GM21825 (cell line): ENCODE measurements at regions not wholly inside any gene's neighbourhood (a gene's known extent, or its start where the extent isn't known, plus 50 kb on each side); places are given as distances from the start of the nearest gene placed in this dataset.

ENCODE experiments used
- ATAC-seq: cut with Tn5 transposase; IDR thresholded peaks from one replicate; pipeline ENCODE4 v1.9.1; 2021; ENCODE audit warnings: mild to moderate bottlenecking, moderate library complexity; ENCODE audit not compliant: unreplicated experiment

GRCh38 chr12:3931206-3931605 lies 58.0 kb upstream of the PARP11 start:
- no peak for ATAC-seq

- ATAC-seq: no peak
Observed at GRCh38 chr12:3929875-3930615, 56.8 kb upstream of the PARP11 start.

DNA sequence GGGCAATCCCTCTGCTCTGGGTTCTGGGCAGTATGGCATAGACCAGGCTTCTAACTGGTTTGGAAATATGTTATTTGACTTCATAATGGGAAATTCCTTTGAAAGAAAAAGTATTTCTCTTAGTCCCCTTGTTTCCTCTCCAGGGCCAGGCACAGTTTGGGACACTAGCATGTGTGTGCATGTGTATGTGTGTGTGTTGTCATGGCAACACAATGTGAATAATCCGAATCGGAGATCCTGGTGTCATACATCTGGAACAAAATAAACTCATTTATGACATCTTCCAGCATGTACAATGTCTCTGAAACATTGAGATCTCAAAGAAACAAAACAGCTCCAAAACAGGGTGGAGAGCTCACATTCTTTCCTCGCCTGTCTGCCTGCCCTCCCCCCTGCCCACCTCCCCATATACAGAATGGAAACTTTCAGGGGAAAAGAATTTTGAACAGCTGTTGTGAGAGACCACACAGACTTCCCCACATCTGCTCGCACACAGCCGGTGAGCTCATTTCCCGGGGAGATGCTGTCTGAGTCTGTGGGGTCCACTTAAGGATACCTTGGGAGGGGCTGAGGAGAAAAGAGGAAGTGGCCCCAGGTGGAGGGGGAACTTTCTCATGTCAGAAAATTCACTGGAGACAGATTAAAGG lies 55.5 kb upstream of the PARP11 start:
- no peak for ATAC-seq

DNA sequence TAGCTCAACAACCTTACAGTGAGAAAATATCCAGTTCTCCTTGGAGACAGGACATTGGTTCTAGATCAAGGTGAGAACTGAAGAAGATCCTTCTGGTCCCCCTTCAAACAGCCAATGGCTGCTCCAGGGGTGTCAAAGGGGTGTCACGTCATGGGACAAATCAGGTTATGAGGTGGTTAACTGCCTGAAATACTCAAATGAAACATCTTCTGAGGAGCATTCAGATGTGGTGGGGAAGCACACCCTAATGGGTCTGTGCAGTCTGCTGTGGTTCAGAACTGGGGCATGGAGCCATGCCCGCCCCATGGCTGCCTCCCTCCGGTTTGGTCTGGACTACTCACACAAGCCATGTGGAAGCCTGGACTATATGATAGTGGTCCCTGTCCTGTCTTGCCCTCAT lies 52.4 kb upstream of the PARP11 start:
- no peak for ATAC-seq

- no peak for ATAC-seq
Observed at GRCh38 chr12:3924761-3925160, 51.6 kb upstream of the PARP11 start.

DNA sequence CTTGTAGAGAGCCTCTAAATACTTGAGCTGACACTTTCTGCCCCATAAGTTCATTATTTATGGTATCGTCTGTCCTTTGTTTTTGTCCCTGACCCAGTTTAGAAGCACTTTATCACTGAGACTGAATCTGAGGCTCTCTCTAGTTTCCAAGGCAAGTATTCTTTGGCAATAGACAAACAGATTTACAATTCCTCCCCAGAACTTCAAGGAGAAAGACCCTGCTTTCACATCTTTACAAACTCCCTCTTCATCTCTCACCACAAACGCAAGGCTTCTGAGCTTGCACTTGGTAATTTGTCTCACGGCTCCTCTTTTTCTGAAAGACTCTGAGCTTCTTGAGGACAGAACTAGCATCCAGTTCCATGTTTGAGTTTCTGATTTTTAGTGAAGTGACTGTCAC lies 49.8 kb upstream of the PARP11 start:
- ATAC-seq: no peak
